ENCODE measurements at regions not wholly inside any gene's neighbourhood (a gene's known extent, or its start where the extent isn't known, plus 50 kb on each side); places are given as distances from the start of the nearest gene placed in this dataset.

- no peaks in the 10 kb centered on the region for H3K27me3 ChIP-seq (ENCODE audit: control insufficient read depth, insufficient read depth, low read length)
- 0% methylated on average over 2 of the region's 3 CpGs for WGBS (ENCODE audit: insufficient coverage)
- peaks cover 16% of the 10 kb centered on the region in 2 donors for H3K4me1 Mint-ChIP-seq
- no peaks in the 10 kb centered on the region for H3K4me1 ChIP-seq (ENCODE audit: control insufficient read depth, insufficient read depth, low read length)
- no peaks in the 10 kb centered on the region for H3K9me3 Mint-ChIP-seq
- H3K36me3 Mint-ChIP-seq, result no peaks in the 10 kb centered on the region
- H3K36me3 ChIP-seq (ENCODE audit: control insufficient read depth, insufficient read depth, low read length), result no peaks in the 10 kb centered on the region
- TF ChIP-seq CTCF (IDR thresholded peaks at IDR 0.05), result no peak
- no peak overlapping the region for H3K4me3 ChIP-seq (ENCODE audit: low read length)
- no peak overlapping the region for H3K27ac ChIP-seq (ENCODE audit: low read length)
- no peaks in the 10 kb centered on the region for H3K9me3 ChIP-seq (ENCODE audit: control insufficient read depth, insufficient read depth, low read length)
- no peak overlapping the region for H3K27ac Mint-ChIP-seq
- no peak for DNase-seq
- intact Hi-C loops (cut with micrococcal nuclease), result no loop called here
- peaks cover 0 to 2% of the 10 kb centered on the region in 2 donors for H3K27me3 Mint-ChIP-seq (ENCODE audit: low read depth in 2 of 2)
- ATAC-seq, result no peak
- H3K4me3 Mint-ChIP-seq, result no peak overlapping the region
Measured at GRCh38 chr15:98067339-98067738, 106.8 kb downstream of the ARRDC4 start.

GRCh38 chr15:98069256-98069655 lies 108.8 kb downstream of the ARRDC4 start:
- H3K27me3 ChIP-seq (ENCODE audit: control insufficient read depth, insufficient read depth, low read length), result no peaks in the 10 kb centered on the region
- H3K9me3 Mint-ChIP-seq, result no peaks in the 10 kb centered on the region
- no peaks in the 10 kb centered on the region for H3K9me3 ChIP-seq (ENCODE audit: control insufficient read depth, insufficient read depth, low read length)
- intact Hi-C loops (cut with micrococcal nuclease), result no loop called here
- H3K36me3 ChIP-seq (ENCODE audit: control insufficient read depth, insufficient read depth, low read length), result no peaks in the 10 kb centered on the region
- 90% methylated on average over 2 of the region's 4 CpGs for WGBS (ENCODE audit: insufficient coverage)
- H3K4me1 ChIP-seq (ENCODE audit: control insufficient read depth, insufficient read depth, low read length), result no peaks in the 10 kb centered on the region
- no peaks in the 10 kb centered on the region for H3K36me3 Mint-ChIP-seq
- no peak overlapping the region for H3K4me3 Mint-ChIP-seq
- H3K27me3 Mint-ChIP-seq (ENCODE audit: low read depth in 2 of 2), result peaks cover 9 to 21% of the 10 kb centered on the region in 2 donors
- DNase-seq (no peak), ATAC-seq (no peak)
- H3K27ac Mint-ChIP-seq, result no peak overlapping the region
- no peak for TF ChIP-seq CTCF (IDR thresholded peaks at IDR 0.05)
- no peak overlapping the region for H3K27ac ChIP-seq (ENCODE audit: low read length)
- no peak overlapping the region for H3K4me3 ChIP-seq (ENCODE audit: low read length)
- peaks cover 5% of the 10 kb centered on the region in 2 donors for H3K4me1 Mint-ChIP-seq

GRCh38 chr15:98070137-98070536 lies 109.6 kb downstream of the ARRDC4 start:
- H3K27ac ChIP-seq (ENCODE audit: low read length), result no peak overlapping the region
- intact Hi-C loops (cut with micrococcal nuclease), result no loop called here
- H3K36me3 ChIP-seq (ENCODE audit: control insufficient read depth, insufficient read depth, low read length), result no peaks in the 10 kb centered on the region
- no peak overlapping the region for H3K27ac Mint-ChIP-seq
- no peaks in the 10 kb centered on the region for H3K9me3 Mint-ChIP-seq
- 89% methylated on average over 1 of the region's 2 CpGs for WGBS (ENCODE audit: insufficient coverage)
- no peaks in the 10 kb centered on the region for H3K36me3 Mint-ChIP-seq
- H3K4me3 ChIP-seq (ENCODE audit: low read length), result no peak overlapping the region
- H3K9me3 ChIP-seq (ENCODE audit: control insufficient read depth, insufficient read depth, low read length), result no peaks in the 10 kb centered on the region
- no peaks in the 10 kb centered on the region for H3K4me1 ChIP-seq (ENCODE audit: control insufficient read depth, insufficient read depth, low read length)
- no peaks in the 10 kb centered on the region for H3K27me3 ChIP-seq (ENCODE audit: control insufficient read depth, insufficient read depth, low read length)
- peaks cover 9 to 24% of the 10 kb centered on the region in 2 donors for H3K27me3 Mint-ChIP-seq (ENCODE audit: low read depth in 2 of 2)
- no peaks in the 10 kb centered on the region for H3K4me1 Mint-ChIP-seq
- ATAC-seq (no peak), DNase-seq (no peak)
- no peak for TF ChIP-seq CTCF (IDR thresholded peaks at IDR 0.05)
- no peak overlapping the region for H3K4me3 Mint-ChIP-seq

GRCh38 chr15:98071786-98072185 lies 111.3 kb downstream of the ARRDC4 start:
- Histone ChIP-seq H3K36me3 (ENCODE audit: control insufficient read depth, insufficient read depth, low read length) (no peaks in the 10 kb centered on the region), H3K4me3 (ENCODE audit: low read length) (no peak overlapping the region), H3K4me1 (ENCODE audit: control insufficient read depth, insufficient read depth, low read length) (no peaks in the 10 kb centered on the region), H3K9me3 (ENCODE audit: control insufficient read depth, insufficient read depth, low read length) (no peaks in the 10 kb centered on the region), H3K27me3 (ENCODE audit: control insufficient read depth, insufficient read depth, low read length) (no peaks in the 10 kb centered on the region), H3K27ac (ENCODE audit: low read length) (no peak overlapping the region)
- Mint-ChIP-seq H3K4me3 (no peak overlapping the region), H3K27ac (no peak overlapping the region), H3K36me3 (no peaks in the 10 kb centered on the region), H3K9me3 (no peaks in the 10 kb centered on the region), H3K4me1 (no peaks in the 10 kb centered on the region), H3K27me3 (ENCODE audit: low read depth in 2 of 2) (peaks cover 9 to 24% of the 10 kb centered on the region in 2 donors)
- intact Hi-C loops (cut with micrococcal nuclease), result no loop called here
- ATAC-seq (no peak), DNase-seq (no peak)
- TF ChIP-seq CTCF (IDR thresholded peaks at IDR 0.05), result no peak

Data from natural killer cell (primary cell).